ENCODE measurements at regions not wholly inside any gene's neighbourhood (a gene's known extent, or its start where the extent isn't known, plus 50 kb on each side); places are given as distances from the start of the nearest gene placed in this dataset.
"Not testable (repeated sequence)": the region's sequence is repeated elsewhere in the genome, so short reads cannot be mapped to it uniquely, and the experiment has no call there.

GRCh38 chr16:24624102-24624501, 84.7 kb downstream of the RBBP6 start:
- DNase-seq (ENCODE audit: low spot score), result no peak

GRCh38 chr16:24626256-24626655, 86.9 kb downstream of the RBBP6 start:
- no peak for DNase-seq (ENCODE audit: low spot score)

GRCh38 chr16:24634919-24635318, 94.5 kb upstream of the TNRC6A start:
- no peak for DNase-seq (ENCODE audit: low spot score)

GRCh38 chr16:24635900-24636610, 93.4 kb upstream of the TNRC6A start:
- peak; percentile 88 for DNase-seq (ENCODE audit: low spot score)

GRCh38 chr16:24639769-24640168, 89.7 kb upstream of the TNRC6A start:
- no peak for DNase-seq (ENCODE audit: low spot score)

- DNase-seq (ENCODE audit: low spot score), result no peak
Measured at GRCh38 chr16:24643489-24643888, 86.0 kb upstream of the TNRC6A start.

- DNase-seq (ENCODE audit: low spot score), result no peak
Measured at GRCh38 chr16:24645739-24646645, 83.5 kb upstream of the TNRC6A start.

- DNase-seq (ENCODE audit: low spot score), result no peak
Measured at GRCh38 chr16:24646646-24646995, 82.8 kb upstream of the TNRC6A start.

- no peak for DNase-seq (ENCODE audit: low spot score)
Measured at GRCh38 chr16:24652209-24652712, 77.2 kb upstream of the TNRC6A start.

- no peak for DNase-seq (ENCODE audit: low spot score)
Measured at GRCh38 chr16:24652803-24653202, 76.6 kb upstream of the TNRC6A start.

- no peak for DNase-seq (ENCODE audit: low spot score)
Measured at GRCh38 chr16:24653725-24654124, 75.7 kb upstream of the TNRC6A start.

- DNase-seq (ENCODE audit: low spot score), result not testable (repeated sequence)
Measured at GRCh38 chr16:24665942-24666341, 63.5 kb upstream of the TNRC6A start.

- DNase-seq (ENCODE audit: low spot score), result no peak
Measured at GRCh38 chr16:24667244-24667764, 62.1 kb upstream of the TNRC6A start.

GRCh38 chr16:24668481-24669061, 60.9 kb upstream of the TNRC6A start:
- DNase-seq (ENCODE audit: low spot score), result peak; percentile 46

- DNase-seq (ENCODE audit: low spot score), result peak; percentile 52
Measured at GRCh38 chr16:24670623-24671454, 58.6 kb upstream of the TNRC6A start.

- no peak for DNase-seq (ENCODE audit: low spot score)
Measured at GRCh38 chr16:24671455-24671954, 57.9 kb upstream of the TNRC6A start.

- no peak for DNase-seq (ENCODE audit: low spot score)
Measured at GRCh38 chr16:24673155-24673554, 56.3 kb upstream of the TNRC6A start.

- DNase-seq (ENCODE audit: low spot score), result no peak
Measured at GRCh38 chr16:24674877-24675276, 54.6 kb upstream of the TNRC6A start.

- no peak for DNase-seq (ENCODE audit: low spot score)
Measured at GRCh38 chr16:24677388-24677787, 52.1 kb upstream of the TNRC6A start.
